Large intestine (tissue), 3 donors: ENCODE measurements at regions not wholly inside any gene's neighbourhood (a gene's known extent, or its start where the extent isn't known, plus 50 kb on each side); places are given as distances from the start of the nearest gene placed in this dataset.

Source experiments
- DNase-seq, 2 donors: peaks; one replicate each; pipeline versions ENCODE4 v3.0.0 to v3.0.0-alpha.2; 2013
- H3K27ac ChIP-seq: one replicate; pipeline ENCODE4 v1.5.1; 2013; ENCODE audit warnings: low read length
- H3K27me3 ChIP-seq: 2 replicates; pipeline ENCODE4 v1.6.1; 2013; ENCODE audit warnings: low read length; ENCODE audit not compliant: control insufficient read depth, insufficient read depth
- H3K36me3 ChIP-seq: 2 replicates; pipeline ENCODE4 v1.6.1; 2013; ENCODE audit warnings: low read length; ENCODE audit not compliant: control insufficient read depth, insufficient read depth
- H3K4me1 ChIP-seq: one replicate; pipeline ENCODE4 v1.6.1; 2013; ENCODE audit warnings: low read length; ENCODE audit not compliant: control insufficient read depth, insufficient read depth
- H3K4me3 ChIP-seq: one replicate; pipeline ENCODE4 v1.5.1; 2013; ENCODE audit warnings: low read length
- H3K9me3 ChIP-seq: one replicate; pipeline ENCODE4 v1.6.1; 2013; ENCODE audit warnings: mild to moderate bottlenecking, low read depth, low read length, moderate library complexity; ENCODE audit not compliant: control insufficient read depth
- WGBS: methylation state at CpG from one replicate; pipeline ENCODE4 v1.1.5; 2013; ENCODE audit warnings: low lambda C conversion rate; ENCODE audit not compliant: insufficient coverage; 5-methylcytosine and 5-hydroxymethylcytosine counted together

DNA sequence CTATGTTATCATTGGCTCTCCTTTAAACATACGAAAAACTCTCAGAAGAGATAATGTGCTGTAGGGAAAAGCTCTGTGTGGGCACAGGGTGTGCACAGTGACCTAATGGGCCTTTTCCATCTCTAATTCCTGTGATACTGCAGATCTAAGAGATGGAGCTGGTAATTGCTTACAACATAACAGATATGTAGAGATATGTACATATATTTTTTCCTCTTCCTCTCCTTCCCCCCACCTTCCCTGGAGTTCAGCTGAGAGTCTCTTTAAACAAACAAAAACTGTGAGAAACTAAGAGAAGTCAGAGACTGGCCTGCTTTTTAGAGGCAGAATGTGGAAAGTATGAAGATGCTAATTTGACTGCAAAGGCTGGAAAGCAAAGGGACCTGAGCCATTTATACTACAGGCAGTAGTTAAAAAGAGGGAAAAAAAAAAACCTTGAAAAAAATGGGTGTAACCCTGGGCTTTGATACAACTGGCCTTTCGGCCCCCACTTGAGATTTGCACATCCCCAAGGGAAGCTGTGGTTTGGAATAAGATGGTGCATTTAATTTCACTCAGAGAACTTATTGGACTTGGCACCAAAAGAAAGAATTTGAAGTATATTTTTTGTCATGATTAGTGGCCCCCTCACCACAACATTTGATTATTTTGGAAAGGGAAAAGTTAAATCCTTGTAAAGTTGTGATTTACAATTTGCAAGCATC lies 502.2 kb upstream of the ZEB2 start:
- Histone ChIP-seq H3K9me3 (no peaks in the 10 kb centered on the region), H3K4me1 (no peaks in the 10 kb centered on the region), H3K27me3 (no peaks in the 10 kb centered on the region), H3K4me3 (no peak overlapping the region), H3K36me3 (no peaks in the 10 kb centered on the region), H3K27ac (no peak overlapping the region)
- DNase-seq = no peak
- WGBS = 83% methylated on average over 1 of the region's 2 CpGs

DNA sequence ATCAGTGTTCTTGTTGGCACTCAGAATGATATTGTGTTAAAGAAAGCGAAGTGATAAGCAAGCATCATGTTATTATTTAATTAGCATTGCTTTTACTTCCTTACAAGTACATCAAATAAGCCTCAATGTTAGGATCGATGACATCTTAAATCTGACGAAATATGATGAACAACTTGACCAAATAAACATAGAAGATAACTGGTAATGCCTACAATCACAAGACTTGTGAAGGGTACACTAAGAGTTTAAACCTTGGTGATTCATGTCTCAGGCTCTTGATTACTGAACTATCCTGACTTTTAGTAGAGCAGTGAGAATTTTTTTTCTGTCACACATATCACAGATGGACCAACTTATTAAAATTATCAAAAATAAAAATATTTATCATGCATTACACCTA lies 500.8 kb upstream of the ZEB2 start:
- Histone ChIP-seq H3K27ac (no peak overlapping the region), H3K9me3 (no peaks in the 10 kb centered on the region), H3K27me3 (no peaks in the 10 kb centered on the region), H3K4me3 (no peak overlapping the region), H3K36me3 (no peaks in the 10 kb centered on the region), H3K4me1 (no peaks in the 10 kb centered on the region)
- DNase-seq = no peak
- WGBS = 100% methylated on average over 2 of the region's 3 CpGs

DNA sequence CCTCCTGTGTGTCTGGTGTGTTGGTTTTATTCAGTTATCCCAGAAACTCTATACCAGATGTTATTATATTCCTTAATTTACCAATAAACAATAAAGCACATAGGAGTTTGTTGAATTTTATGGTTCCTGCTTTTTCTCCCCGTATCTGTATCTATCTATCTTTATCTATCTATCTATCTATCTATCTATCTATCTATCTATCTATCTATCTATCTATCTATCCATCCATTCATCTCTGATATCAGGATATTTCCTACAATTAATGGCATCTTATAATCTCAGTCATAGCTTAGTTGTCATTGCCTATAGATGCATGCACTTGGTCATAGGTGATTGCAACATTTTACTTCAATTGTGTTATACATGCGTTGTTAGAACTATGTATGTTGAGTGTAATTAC lies 500.2 kb upstream of the ZEB2 start:
- no CpG with 5 or more reads among the region's 2 CpGs for WGBS
- Histone ChIP-seq H3K9me3 (no peaks in the 10 kb centered on the region), H3K4me3 (no peak overlapping the region), H3K36me3 (no peaks in the 10 kb centered on the region), H3K27me3 (no peaks in the 10 kb centered on the region), H3K27ac (no peak overlapping the region), H3K4me1 (no peaks in the 10 kb centered on the region)
- no peak for DNase-seq

DNA sequence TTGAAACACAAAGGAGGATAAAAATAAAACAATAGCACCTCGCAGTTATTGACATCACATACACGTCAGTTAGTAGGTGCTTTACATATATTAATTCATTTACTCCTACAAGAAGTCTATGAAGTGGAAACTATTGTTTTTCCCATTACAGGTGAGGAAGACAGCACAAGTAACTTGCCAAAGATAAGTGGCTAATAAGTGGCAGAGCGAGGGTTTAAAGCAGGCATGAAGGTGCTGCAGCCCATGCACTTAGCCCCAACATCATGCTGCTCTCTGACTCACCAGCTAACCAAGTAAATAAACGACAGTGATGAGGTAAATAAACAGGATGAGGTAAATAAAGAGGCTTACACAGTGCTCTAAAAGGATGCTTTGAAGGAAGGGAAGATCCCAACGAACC lies 498.6 kb upstream of the ZEB2 start:
- DNase-seq = no peak
- 80% methylated on average over 1 of the region's 5 CpGs for WGBS
- Histone ChIP-seq H3K36me3 (no peaks in the 10 kb centered on the region), H3K27ac (no peak overlapping the region), H3K4me3 (no peak overlapping the region), H3K27me3 (no peaks in the 10 kb centered on the region), H3K4me1 (no peaks in the 10 kb centered on the region), H3K9me3 (no peaks in the 10 kb centered on the region)

DNA sequence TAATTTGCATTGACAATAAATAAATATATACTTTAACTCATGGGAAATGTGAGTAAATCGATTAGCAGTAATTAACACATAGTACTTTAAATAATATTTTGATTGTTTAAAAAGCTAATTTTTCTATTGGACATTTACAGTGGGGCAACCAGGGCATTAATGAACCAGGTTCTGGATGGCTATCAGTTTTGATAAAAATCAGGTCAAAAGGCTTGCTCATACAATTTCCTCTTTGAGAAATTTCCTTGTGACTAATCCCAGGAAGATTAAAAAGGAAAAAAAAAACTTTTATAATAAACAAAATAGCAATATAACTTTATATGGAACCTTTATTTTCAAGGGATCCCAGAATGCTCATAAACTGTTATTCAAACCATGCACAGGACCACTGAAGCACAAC lies 497.2 kb upstream of the ZEB2 start:
- DNase-seq = no peak
- no peaks in the 10 kb centered on the region for H3K4me1 ChIP-seq
- no CpG with 5 or more reads among the region's 1 CpG for WGBS
- no peaks in the 10 kb centered on the region for H3K36me3 ChIP-seq
- H3K27ac ChIP-seq = no peak overlapping the region
- H3K9me3 ChIP-seq = no peaks in the 10 kb centered on the region
- H3K4me3 ChIP-seq = no peak overlapping the region
- no peaks in the 10 kb centered on the region for H3K27me3 ChIP-seq

DNA sequence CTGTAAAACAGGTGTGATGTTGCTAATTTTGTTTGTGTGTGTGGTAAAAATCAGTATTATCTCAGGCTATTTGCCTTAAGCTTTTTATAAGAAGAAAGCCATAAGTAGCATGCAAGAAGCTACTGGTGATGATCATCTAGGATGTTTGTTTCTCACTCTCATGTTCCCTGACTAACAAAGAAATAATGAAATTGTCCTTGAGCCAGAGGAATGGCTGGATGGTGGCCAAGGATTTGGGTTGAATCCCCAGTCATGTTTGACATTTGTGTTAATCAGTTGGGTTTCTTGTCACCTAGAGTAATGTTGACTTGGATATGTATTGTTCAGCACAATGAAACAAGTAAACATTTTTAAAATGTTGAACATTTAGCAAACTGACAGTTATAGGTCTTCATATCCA lies 496.8 kb upstream of the ZEB2 start:
- no peak overlapping the region for H3K4me3 ChIP-seq
- no peaks in the 10 kb centered on the region for H3K27me3 ChIP-seq
- DNase-seq = no peak
- no peaks in the 10 kb centered on the region for H3K9me3 ChIP-seq
- H3K27ac ChIP-seq = no peak overlapping the region
- H3K4me1 ChIP-seq = no peaks in the 10 kb centered on the region
- H3K36me3 ChIP-seq = no peaks in the 10 kb centered on the region

DNA sequence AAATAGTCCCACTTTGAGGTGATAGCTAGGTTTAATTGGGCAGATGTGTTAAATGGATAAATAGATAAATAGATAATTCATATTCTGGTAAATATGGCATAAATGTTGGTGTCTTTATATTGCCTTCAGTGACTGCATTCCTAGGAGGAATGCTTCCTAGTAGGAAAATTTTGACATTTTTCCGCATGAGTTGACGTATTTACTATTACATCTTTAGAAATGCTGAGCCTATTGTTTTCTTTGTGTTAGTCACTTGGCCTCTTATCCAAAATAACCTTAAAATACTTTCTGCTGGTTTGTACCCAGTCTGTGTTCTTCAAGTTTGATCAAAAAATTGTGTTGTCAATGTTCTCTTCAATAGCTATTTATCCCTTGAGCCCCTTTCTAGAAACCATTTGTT lies 495.6 kb upstream of the ZEB2 start:
- Histone ChIP-seq H3K27ac (no peak overlapping the region), H3K4me3 (no peak overlapping the region), H3K4me1 (no peaks in the 10 kb centered on the region), H3K9me3 (no peaks in the 10 kb centered on the region), H3K36me3 (no peaks in the 10 kb centered on the region), H3K27me3 (no peaks in the 10 kb centered on the region)
- DNase-seq = no peak
- 93% methylated on average over 2 of the region's 2 CpGs for WGBS

DNA sequence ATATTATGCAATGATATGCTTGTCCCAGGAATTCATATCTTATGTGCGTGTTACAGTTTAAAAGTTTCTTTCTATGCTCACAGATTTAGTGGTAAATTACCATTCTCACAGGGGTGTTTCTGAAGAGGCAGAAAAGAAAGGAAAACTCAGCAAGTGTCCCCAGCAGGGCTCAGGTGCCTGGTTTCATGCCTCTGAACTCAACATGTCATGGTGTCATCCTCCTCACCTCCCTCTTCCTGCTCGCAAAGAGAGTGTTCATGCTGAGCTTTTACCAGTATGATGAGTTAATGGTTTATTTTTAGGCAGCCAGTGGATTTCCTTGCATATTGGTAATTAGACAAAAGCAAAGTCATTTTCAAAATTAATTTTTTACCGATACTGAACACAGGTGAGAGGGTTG lies 492.9 kb upstream of the ZEB2 start:
- Histone ChIP-seq H3K4me3 (no peak overlapping the region), H3K36me3 (no peaks in the 10 kb centered on the region), H3K27ac (no peak overlapping the region), H3K4me1 (no peaks in the 10 kb centered on the region), H3K9me3 (no peaks in the 10 kb centered on the region), H3K27me3 (no peaks in the 10 kb centered on the region)
- WGBS = no CpG with 5 or more reads among the region's 3 CpGs
- no peak for DNase-seq

DNA sequence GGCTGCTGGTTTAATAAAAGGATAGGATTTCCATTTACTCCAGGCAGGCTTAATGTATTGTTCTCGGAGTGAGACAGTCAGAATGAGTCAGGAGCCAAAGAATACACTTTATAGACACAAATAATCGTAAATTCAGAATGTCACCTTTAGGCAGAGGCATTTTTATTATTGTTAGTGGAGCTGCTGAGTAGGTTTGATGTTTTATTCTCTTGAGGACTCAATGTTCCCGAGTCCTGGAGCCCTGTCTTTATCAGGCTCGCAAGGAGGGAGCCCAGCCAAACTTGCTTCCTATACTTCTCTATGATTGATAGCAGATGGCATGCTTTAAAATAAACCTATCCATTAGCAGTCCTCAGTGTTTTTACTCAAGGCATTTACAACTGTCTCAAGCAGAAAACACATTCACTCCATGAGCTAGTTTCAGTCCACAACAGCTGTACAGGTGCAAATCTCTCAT lies 492.3 kb upstream of the ZEB2 start:
- DNase-seq = no peak
- Histone ChIP-seq H3K9me3 (no peaks in the 10 kb centered on the region), H3K36me3 (no peaks in the 10 kb centered on the region), H3K27ac (no peak overlapping the region), H3K4me3 (no peak overlapping the region), H3K4me1 (no peaks in the 10 kb centered on the region), H3K27me3 (no peaks in the 10 kb centered on the region)
- WGBS = no CpG with 5 or more reads among the region's 4 CpGs

DNA sequence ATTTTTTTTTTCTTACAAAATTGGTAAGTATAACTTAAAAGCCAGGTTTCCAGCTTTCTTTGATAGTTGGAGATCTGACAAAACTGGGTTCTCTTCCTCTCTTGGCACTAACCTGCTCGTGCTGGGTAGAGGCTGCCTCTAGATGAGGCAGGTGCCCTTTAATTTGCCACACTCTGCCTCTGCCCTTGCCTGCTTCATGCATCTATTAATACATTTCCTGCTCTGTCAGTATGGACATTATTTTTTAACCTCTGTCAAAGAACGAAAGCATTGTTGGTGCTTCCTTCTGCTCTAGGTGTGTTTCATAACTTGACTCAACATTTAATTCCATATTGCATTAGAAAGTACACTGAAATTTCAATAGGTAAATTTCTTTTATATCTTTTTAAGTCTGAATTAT lies 490.7 kb upstream of the ZEB2 start:
- H3K27me3 ChIP-seq = no peaks in the 10 kb centered on the region
- 89% methylated on average over 1 of the region's 2 CpGs for WGBS
- no peaks in the 10 kb centered on the region for H3K9me3 ChIP-seq
- no peak overlapping the region for H3K4me3 ChIP-seq
- no peak for DNase-seq
- H3K4me1 ChIP-seq = no peaks in the 10 kb centered on the region
- H3K36me3 ChIP-seq = no peaks in the 10 kb centered on the region
- no peak overlapping the region for H3K27ac ChIP-seq

DNA sequence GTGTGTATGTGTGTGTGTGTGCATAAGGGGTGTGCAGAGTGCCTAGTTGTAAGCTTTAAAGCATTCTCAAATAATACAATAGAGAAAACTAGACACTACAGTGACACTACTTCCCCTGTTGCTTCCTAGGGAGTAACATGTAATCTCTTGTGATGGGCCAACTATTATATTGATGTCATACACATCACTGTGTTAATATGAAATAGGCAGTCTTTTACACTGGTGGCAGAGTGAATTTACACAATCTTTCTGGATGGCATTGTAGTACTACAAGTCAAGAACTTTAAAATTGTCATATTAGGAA lies 488.0 kb upstream of the ZEB2 start:
- H3K36me3 ChIP-seq = no peaks in the 10 kb centered on the region
- H3K27ac ChIP-seq = no peak overlapping the region
- no peaks in the 10 kb centered on the region for H3K9me3 ChIP-seq
- DNase-seq = no peak
- no peaks in the 10 kb centered on the region for H3K27me3 ChIP-seq
- no peaks in the 10 kb centered on the region for H3K4me1 ChIP-seq
- H3K4me3 ChIP-seq = no peak overlapping the region
